22Rv1 (cell line): ENCODE measurements at regions not wholly inside any gene's neighbourhood (a gene's known extent, or its start where the extent isn't known, plus 50 kb on each side); places are given as distances from the start of the nearest gene placed in this dataset.

Experiments
- CTCF ChIP-seq: fragments of 450-650 bp; IDR thresholded peaks from 2 replicates; pipeline ENCODE4 v1.5.1; 2017; ENCODE audit warnings: mild to moderate bottlenecking
- ZFX ChIP-seq: fragments of 450-650 bp; IDR thresholded peaks from 2 replicates; pipeline ENCODE4 v1.6.1; 2017; ENCODE audit warnings: antibody characterized with exemption, borderline replicate concordance

DNA sequence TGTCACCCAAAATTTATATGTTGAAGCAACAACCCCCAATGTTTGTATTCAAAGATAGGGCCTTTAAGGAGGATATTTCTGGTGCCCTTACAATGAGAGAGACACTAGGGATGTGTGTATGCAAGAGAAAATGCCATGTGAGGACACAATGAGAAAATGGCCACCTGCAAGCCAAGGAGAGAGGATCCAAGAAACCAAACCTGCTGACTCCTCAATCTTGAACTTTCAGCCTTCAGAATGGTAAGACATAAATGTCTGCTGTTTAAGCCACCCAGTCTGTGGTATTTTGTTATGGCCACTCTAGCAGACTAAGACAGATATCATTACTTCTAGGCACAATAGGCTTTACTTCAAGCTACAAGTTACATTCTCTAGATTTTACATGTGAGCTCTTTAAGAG is 1145.1 kb upstream of the MAP3K7 start:
- no peak for TF ChIP-seq CTCF
- TF ChIP-seq ZFX, result no peak
